ENCODE measurements at regions not wholly inside any gene's neighbourhood (a gene's known extent, or its start where the extent isn't known, plus 50 kb on each side); places are given as distances from the start of the nearest gene placed in this dataset.

GRCh38 chr13:73819711-73820110 lies 314.5 kb downstream of the KLF12 start:
- H3K36me3 ChIP-seq (ENCODE audit: control insufficient read depth, insufficient read depth, low read length), result no peaks in the 10 kb centered on the region
- ChIA-PET POLR2A (ENCODE audit: unreplicated experiment) (no interaction called here), CTCF (no interaction called here)
- no peak overlapping the region for H2BK5ac ChIP-seq (ENCODE audit: low read depth, low read length, poor library complexity, severe bottlenecking)
- no peak overlapping the region for H3K9ac ChIP-seq (ENCODE audit: low read depth, low read length)
- H4K20me1 ChIP-seq (ENCODE audit: insufficient read depth, low read length), result no peaks in the 10 kb centered on the region
- no peaks in the 10 kb centered on the region for H3K9me1 ChIP-seq (ENCODE audit: insufficient read depth, low read length)
- no peak overlapping the region for H2BK120ac ChIP-seq (ENCODE audit: low read depth, low read length)
- no peaks in the 10 kb centered on the region for H3K9me3 ChIP-seq (ENCODE audit: control insufficient read depth, insufficient read depth, low read length)
- no peak overlapping the region for H2AK9ac ChIP-seq (replicated peaks; ENCODE audit: low read depth, low read length, poor library complexity)
- ATAC-seq (ENCODE audit: low read depth) (no peak), DNase-seq (no peak)
- H2AFZ ChIP-seq (replicated peaks; ENCODE audit: low read length, poor library complexity), result no peak overlapping the region
- dilution Hi-C loops (cut with HindIII; ENCODE audit: low sequenced_read_pairs, unreplicated experiment) (no loop called here), in situ Hi-C loops (cut with MboI; ENCODE audit: low sequenced_read_pairs) (no loop called here), intact Hi-C loops (cut with micrococcal nuclease) (no loop called here)
- no peak overlapping the region for H3K4me3 ChIP-seq (ENCODE audit: insufficient read depth, low read depth, low read length)
- no peak overlapping the region for H4K5ac ChIP-seq (ENCODE audit: low read depth, low read length)
- no peak overlapping the region for H3K27ac ChIP-seq (ENCODE audit: insufficient read depth, low read length)
- no peak overlapping the region for H4K91ac ChIP-seq (ENCODE audit: insufficient read depth, low read depth, low read length)
- no peak overlapping the region for H3K56ac ChIP-seq (ENCODE audit: extremely low read depth, insufficient read depth, low read length)
- H3K4me2 ChIP-seq (ENCODE audit: low read depth, low read length), result no peak overlapping the region
- H2AK5ac ChIP-seq (ENCODE audit: low read depth, low read length), result no peak overlapping the region
- H3K27me3 ChIP-seq (ENCODE audit: control insufficient read depth, insufficient read depth, low read length), result no peaks in the 10 kb centered on the region
- H3K79me1 ChIP-seq (ENCODE audit: low read depth in 1 of 2, low read length in 2 of 2), result peaks cover 13% of the 10 kb centered on the region in 2 experiments; a peak in 3 of 4 replicates
- H3K4ac ChIP-seq (ENCODE audit: low read depth, low read length), result no peak overlapping the region
- no peak overlapping the region for H2BK20ac ChIP-seq (ENCODE audit: low read depth, low read length)
- TF ChIP-seq USF2 (IDR thresholded peaks at IDR 0.05; ENCODE audit: low read depth, low read length), result no peak
- no peak for TF ChIP-seq CEBPB (IDR thresholded peaks at IDR 0.05; ENCODE audit: low read depth, low read length)
- TF ChIP-seq SMC3 (IDR thresholded peaks at IDR 0.05; ENCODE audit: low read depth, low read length), result no peak
- TF ChIP-seq MXI1 (IDR thresholded peaks at IDR 0.05; ENCODE audit: borderline replicate concordance, low read depth, low read length), result no peak
- H3K14ac ChIP-seq (replicated peaks; ENCODE audit: low read depth, low read length), result no peak overlapping the region
- BruUV-seq (replicated peaks), result no TSS peak
- H3K4me1 ChIP-seq (ENCODE audit: control insufficient read depth, insufficient read depth, low read length), result no peaks in the 10 kb centered on the region
- no peak overlapping the region for H2BK15ac ChIP-seq (ENCODE audit: low read depth, low read length)
- no peak overlapping the region for H3K23ac ChIP-seq (ENCODE audit: low read depth, low read length)
- H4K8ac ChIP-seq (ENCODE audit: low read depth in 2 of 2, low read length in 2 of 2), result no peak overlapping the region
- H3K18ac ChIP-seq (ENCODE audit: low read depth, low read length), result no peak overlapping the region
